T47D (cell line): ENCODE measurements at regions not wholly inside any gene's neighbourhood (a gene's known extent, or its start where the extent isn't known, plus 50 kb on each side); places are given as distances from the start of the nearest gene placed in this dataset.

Source experiments
- DNase-seq, 2 experiments: peaks; one replicate each; pipeline versions ENCODE4 v3.0.0 to v3.0.0-alpha.2; 2011 to 2012; ENCODE audit warnings: low read depth in 1 of 2, low spot score in 1 of 2
- JUND ChIP-seq: IDR thresholded peaks from 2 replicates; pipeline ENCODE4 v1.6.1; 2012; ENCODE audit warnings: low read depth
- in situ Hi-C: cut with HindIII; loops from 2 replicates; pipeline ENCODE4 v1.10.0; 2016; ENCODE audit warnings: low sequenced_read_pairs, low pct_unique_long_range_greater_than_20kb

DNA sequence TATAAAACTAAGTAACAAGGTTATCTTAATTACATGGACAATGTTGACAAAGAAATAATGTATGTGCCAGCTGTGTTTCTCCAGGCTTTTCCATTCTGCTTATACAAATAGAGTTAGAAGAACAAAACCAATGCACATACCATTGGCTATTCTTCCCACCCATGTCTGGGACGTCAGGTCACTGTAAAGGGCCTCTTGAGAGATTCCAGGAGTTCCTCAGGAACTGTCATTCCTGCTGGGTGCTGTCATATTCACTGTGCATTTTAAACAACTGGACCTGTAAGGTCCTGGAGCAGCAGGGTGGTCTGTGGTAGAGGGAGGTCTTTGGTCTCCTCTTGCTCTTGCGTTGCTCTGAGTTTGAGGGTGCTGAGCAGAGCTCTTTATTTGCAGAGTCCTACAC is 74.6 kb upstream of the AP1S2 start:
- in situ Hi-C loops, result no loop called here
- no peak for DNase-seq
- TF ChIP-seq JUND, result no peak

DNA sequence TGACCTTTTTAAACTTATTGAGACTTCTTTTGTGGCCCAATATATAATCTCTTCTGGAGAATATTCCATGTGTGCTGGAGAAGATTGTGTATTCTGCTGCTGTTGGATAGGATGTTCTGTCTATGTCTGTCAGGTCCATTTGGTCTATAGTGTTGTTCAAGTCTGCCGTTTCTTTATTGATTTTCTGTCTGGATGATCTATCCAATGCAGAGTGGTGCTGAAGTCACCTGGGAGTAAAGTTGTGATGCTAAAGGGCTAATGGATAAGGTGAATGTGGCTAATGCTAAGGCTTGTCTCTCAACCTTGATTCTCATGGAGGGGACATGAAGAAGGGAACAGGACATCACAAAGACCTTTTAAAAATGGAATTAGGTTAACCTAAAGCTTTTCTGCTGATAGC is 72.0 kb upstream of the AP1S2 start:
- no peak for TF ChIP-seq JUND
- no peak for DNase-seq
- in situ Hi-C loops, result no loop called here

DNA sequence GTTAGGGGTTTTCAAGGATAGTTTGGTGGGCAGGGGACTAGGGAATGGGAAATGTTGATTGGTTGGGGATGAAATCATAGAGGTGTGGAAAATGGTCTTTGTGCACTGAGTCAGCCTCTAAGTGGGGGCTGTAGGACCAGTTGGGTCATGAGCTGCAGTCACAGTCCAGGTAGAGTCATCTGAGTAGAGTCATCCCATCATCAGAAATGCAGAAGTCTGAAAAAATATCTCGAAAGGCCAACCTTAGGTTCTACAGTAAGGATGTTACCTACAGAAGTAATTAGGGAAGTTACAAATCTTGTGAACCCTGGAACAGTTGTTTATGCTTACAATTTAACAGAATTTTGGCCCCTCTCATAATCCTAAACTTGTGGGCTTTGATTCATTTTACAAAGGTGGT is 63.4 kb upstream of the AP1S2 start:
- no peak for TF ChIP-seq JUND
- no peak for DNase-seq

DNA sequence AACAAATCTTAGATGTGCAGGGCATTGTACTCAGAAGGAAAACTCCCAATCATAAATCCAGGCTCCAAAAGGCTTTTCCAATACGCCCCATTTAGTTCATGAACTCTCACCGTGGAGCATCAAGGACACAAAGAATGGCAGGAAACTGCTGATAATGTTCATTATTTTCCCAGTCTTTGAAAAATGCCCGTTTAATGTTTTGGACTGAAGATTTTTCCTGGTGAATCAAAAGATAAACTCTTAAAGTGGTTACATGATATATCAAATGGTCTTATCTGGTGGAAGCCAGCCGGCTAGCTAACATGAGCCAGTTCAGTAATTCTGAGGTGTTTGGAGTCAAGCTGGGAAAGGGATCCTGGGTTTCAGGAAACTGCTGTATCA is 62.1 kb upstream of the AP1S2 start:
- no peak for TF ChIP-seq JUND
- no peak for DNase-seq
- in situ Hi-C loops, result no loop called here

More for the DNA sequence above, 63.4 kb upstream of the AP1S2 start:
- in situ Hi-C loops, result no loop called here

DNA sequence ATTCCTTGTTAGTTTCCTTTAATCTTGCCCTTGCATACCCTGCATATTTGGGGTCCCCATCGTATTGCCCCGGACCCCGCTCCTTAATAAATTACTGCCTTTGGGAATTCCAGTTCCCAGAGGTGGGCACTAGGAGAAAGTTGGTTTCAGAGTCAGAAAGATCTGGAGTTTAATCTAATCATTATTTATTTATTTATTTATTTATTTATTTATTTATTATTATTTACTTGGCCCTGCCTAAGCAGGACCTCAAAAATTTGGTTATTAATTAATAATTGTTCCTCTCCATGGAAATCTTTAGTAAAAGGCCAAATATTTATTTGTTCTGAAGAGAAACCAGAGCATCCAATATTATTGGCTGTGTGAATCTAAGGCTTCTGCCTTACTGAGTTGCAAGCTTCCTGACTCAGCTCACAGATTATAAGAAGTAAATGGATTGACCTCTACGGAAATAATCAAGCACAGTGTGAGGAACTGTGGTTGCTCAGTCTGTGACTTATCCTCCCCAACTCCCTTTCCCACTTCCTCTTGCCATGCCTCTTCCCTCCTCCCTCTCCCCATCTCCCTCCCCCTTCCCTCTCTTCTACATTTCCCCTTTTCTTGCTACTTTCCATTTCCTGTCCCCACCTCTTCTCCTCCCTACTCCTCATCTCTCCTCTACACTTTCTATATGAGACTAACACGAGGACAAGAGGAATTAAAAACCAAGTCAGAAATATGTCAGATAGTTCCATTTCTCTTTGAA is 61.5 kb upstream of the AP1S2 start:
- TF ChIP-seq JUND, result no peak
- no peak for DNase-seq
- in situ Hi-C loops, result no loop called here

DNA sequence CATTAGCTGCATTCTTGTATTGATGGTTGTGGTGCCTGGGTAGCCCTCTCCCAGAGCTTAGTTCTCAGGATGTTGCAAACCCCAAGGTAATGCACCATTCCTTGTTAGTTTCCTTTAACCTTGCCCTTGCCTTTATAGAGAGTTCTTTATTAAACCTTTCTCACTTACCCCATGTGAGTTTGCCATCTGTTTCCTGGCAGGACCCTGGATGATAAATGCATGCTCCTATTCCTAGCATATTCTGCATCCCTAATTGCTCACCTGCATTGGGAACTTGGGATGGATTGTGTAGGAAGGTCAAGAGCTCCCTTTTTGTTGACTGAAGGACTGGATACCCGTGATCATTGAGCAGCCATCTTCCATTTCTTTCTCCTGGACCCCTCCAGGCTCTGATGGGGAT is 59.9 kb upstream of the AP1S2 start:
- in situ Hi-C loops, result no loop called here
- no peak for DNase-seq
- no peak for TF ChIP-seq JUND

DNA sequence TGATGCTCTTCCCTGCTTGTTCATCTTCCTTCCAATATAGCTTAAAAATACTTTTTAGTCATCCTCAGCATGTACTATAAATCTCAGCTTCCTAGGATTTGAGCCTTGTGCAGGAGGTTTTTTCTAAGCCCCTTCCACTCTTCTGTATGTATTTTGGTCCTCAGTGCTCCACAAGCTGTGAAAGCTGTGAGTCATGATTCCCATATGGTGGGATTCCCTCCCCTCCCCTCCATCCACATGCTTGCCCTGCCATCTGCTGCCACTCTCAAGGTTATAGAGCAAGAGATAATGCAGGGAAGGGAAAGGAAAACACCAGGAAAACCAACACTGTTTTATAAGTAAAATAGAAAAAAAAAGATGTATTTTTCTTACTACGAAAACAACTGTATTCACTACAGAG is 58.5 kb upstream of the AP1S2 start:
- TF ChIP-seq JUND, result no peak
- in situ Hi-C loops, result no loop called here
- no peak for DNase-seq

DNA sequence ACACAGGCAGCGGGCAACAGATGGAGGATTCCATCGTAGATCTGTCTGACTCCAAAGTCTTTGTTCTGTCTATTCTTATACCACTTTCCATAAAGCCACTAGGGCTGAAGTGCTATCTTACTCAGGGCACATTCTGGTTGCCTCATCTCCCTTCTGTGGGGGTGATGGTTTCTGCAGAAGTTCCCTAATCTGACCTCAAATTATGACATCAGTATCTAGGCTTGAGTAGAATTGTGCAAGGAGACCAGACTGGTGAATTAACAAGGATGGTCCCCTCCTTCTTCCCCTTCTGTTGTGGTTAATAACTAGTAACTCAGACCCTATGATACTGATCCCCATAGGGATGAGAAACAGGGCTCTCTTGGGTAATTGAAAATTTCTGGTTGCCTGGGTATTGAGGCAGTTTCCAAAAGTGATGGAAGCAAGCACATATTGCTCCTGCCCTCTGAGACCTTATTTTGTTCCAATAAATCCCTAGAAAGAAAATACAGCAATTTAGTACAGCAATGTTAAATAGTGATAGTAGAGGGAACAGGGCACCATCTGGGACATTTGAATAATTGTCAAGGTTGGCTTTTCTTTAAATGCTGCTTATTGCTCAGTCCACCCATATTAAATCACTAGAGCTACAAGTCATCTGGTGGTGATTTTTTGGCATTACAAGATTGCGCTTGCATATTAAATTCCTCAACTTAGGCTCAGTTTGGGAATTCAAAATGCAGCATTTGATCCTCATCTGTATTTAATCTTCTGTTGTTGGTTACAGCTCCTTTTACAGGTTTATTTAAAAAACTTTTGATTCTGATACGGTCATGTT is 57.3 kb upstream of the AP1S2 start:
- no peak for TF ChIP-seq JUND
- no peak for DNase-seq
- in situ Hi-C loops, result no loop called here

DNA sequence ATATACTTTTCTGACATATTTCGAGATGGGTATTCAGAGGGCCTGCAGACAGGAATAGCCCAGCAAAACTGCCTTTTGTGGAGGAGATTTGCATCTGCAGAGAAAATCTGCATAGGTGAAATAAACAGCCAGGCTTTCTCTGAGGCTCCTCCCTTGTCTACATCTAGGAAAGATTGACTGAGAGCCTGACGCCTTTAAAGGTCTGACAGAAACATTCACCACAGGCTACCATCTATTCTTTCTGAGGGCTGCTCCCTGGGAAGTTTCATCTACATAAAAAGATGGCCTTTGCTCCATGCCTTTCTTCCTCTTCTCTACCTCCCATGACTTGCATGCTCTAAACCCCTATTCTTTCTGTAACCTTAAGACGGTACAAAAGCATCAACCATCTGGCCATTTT is 55.0 kb upstream of the AP1S2 start:
- no peak for DNase-seq
- no peak for TF ChIP-seq JUND

DNA sequence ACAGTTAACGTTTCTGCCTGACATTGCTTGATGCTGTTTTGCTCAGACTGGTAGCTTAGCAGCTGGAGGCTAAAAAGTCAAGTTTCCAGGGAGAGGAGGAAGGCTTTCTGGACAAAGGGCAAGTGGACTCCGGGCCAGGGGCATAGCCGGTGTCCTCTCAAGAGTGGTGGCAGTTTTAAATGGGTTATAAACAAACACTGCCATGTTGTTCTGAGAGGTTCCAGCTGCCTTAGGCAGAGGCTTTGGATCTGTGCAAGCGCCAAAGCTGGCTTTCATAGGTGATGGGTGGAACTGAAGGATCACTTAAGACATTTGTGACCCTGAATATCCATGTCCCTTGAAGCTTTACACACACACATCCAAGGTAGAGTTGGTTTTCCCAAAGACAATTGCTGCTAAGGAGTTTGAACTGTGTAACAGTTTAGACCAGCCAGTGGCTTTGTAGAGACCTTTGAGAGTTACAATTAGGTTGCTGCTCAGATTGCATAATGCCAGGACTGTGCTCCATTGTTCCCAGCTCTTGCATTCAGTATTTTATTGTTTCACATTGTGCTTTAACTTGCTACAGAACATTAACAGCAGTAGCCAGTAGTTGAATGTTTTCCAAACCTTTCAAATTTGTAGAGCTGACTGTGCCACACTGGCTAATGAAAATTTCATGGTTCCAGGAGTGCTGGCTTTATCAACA is 54.1 kb upstream of the AP1S2 start:
- in situ Hi-C loops, result no loop called here
- TF ChIP-seq JUND, result no peak
- DNase-seq, result no peak

More for the DNA sequence above, 55.0 kb upstream of the AP1S2 start:
- in situ Hi-C loops, result no loop called here

DNA sequence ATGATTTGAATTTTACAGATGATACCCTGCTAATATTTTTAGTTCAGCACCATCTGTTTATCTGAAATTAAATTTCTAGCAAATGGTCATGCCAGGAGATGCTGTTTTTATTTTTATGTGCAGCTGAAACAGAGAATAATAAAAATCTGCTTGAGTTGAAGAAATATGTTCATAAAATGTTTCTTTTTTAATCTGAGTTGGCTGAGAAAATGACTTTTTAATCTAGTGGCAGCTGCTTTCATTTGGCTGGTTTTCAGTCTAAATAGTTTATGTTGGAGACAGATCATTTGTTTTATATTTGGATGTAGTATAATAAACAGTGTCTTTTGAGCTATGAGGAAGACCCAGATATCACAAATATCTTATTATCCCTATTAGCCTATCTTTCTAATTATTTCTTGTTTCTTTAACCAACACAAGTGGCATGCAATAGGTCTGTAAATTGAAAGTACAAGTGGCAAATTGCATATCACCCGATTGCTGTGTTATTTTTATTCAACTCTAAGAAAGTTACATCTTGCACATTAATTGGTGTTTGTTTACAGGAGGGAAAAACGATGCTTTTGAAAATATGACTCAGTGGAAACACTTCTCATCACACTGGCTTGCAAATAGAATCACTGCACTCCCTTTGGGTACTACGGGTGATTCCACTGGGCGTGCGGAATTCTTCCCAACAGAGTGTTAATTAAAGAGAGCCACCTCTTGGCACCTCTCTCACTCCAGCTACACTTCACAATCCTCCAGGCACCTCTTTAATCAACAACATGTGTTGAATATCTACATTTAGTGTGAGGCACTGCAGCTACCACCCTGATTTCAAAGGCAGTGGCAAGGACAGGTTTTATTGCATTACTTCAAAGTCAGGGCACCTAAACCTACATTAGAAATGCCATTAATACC is 51.7 kb upstream of the AP1S2 start:
- no peak for DNase-seq
- in situ Hi-C loops, result no loop called here
- TF ChIP-seq JUND, result no peak
